ENCODE measurements at regions not wholly inside any gene's neighbourhood (a gene's known extent, or its start where the extent isn't known, plus 50 kb on each side); places are given as distances from the start of the nearest gene placed in this dataset.

GRCh38 chr2:215780313-215780712 lies 233.0 kb downstream of the MREG start:
- POLR2A ChIA-PET: interaction anchor here (1.2 kb wide), 1 partner anchor 31 kb away, joined by 3 read pairs; no protein-coding TSS in a partner anchor
- Histone ChIP-seq H3K36me3 (replicated peaks in 1 of 2; ENCODE audit: control insufficient read depth in 1 of 2, insufficient read depth in 2 of 2, low read length in 2 of 2) (no peaks in the 10 kb centered on the region), H3K9ac (ENCODE audit: insufficient read depth, low read depth, low read length) (no peak overlapping the region), H3K79me2 (ENCODE audit: insufficient read depth, low read length) (no peaks in the 10 kb centered on the region), H3K9me3 (ENCODE audit: low read length) (no peaks in the 10 kb centered on the region), H3K27me3 (ENCODE audit: control insufficient read depth in 1 of 2, insufficient read depth in 2 of 2, low read length in 2 of 2) (no peaks in the 10 kb centered on the region), H3K4me2 (ENCODE audit: low read depth, low read length) (no peak overlapping the region), H3K4me3 (replicated peaks in 1 of 3; ENCODE audit: insufficient read depth in 1 of 3, low read depth in 2 of 3, low read length in 3 of 3) (no peak overlapping the region), H4K20me1 (ENCODE audit: insufficient read depth, low read length) (no peaks in the 10 kb centered on the region), H3K4me1 (ENCODE audit: insufficient read depth, low read length) (peaks cover 7% of the 10 kb centered on the region), H2AFZ (ENCODE audit: low read length) (no peak overlapping the region), H3K27ac (ENCODE audit: extremely low read length, insufficient read depth, low read length) (no peak overlapping the region)
- CTCF ChIA-PET (ENCODE audit: low intra/inter-chr PET ratio, low total read pairs): no interaction called here
- ATAC-seq (no peak), FAIRE-seq (no peak), DNase-seq (ENCODE audit: low spot score) (no peak)
- BruUV-seq (replicated peaks): no TSS peak
- no peak for TF ChIP-seq PBX3 (CRISPR knock-in tag; IDR thresholded peaks at IDR 0.05; ENCODE audit: borderline replicate concordance)
- no peak for TF ChIP-seq BCL6 (CRISPR knock-in tag; IDR thresholded peaks at IDR 0.05)
- TF ChIP-seq ZNF24 (IDR thresholded peaks at IDR 0.05): no peak
- no peak for TF ChIP-seq FOXP1 (IDR thresholded peaks at IDR 0.05)
- TF ChIP-seq FOXP1 (CRISPR knock-in tag; IDR thresholded peaks at IDR 0.05): no peak
- TF ChIP-seq ZBTB7B (CRISPR knock-in tag; IDR thresholded peaks at IDR 0.05): no peak
- no peak for TF ChIP-seq HMG20A (CRISPR knock-in tag; IDR thresholded peaks at IDR 0.05; ENCODE audit: borderline replicate concordance)
- TF ChIP-seq ZNF577 (CRISPR knock-in tag; IDR thresholded peaks at IDR 0.05; ENCODE audit: borderline replicate concordance, low read depth): no peak
- no peak for TF ChIP-seq ZNF292 (CRISPR knock-in tag; IDR thresholded peaks at IDR 0.05; ENCODE audit: borderline replicate concordance, low read depth)
- TF ChIP-seq ZNF260 (CRISPR knock-in tag; IDR thresholded peaks at IDR 0.05; ENCODE audit: borderline replicate concordance, low read depth): no peak
- no peak for TF ChIP-seq HCFC1 (IDR thresholded peaks at IDR 0.05; ENCODE audit: low read depth, low read length)
- no peak for TF ChIP-seq ZNF878 (CRISPR knock-in tag; IDR thresholded peaks at IDR 0.05)
- TF ChIP-seq GTF2F1 (IDR thresholded peaks at IDR 0.05; ENCODE audit: low read length): no peak
- intact Hi-C loops (cut with micrococcal nuclease; ENCODE audit: unreplicated experiment): no loop called here
- in situ Hi-C loops (cut with HindIII; ENCODE audit: extremely low pct_ligation_motif_present, low pct_unique_long_range_greater_than_20kb): no loop called here
- WGBS (ENCODE audit: low lambda C conversion rate): 77% methylated on average over 5 of the region's 5 CpGs

Measured in HepG2 (cell line).